ENCODE measurements at regions not wholly inside any gene's neighbourhood (a gene's known extent, or its start where the extent isn't known, plus 50 kb on each side); places are given as distances from the start of the nearest gene placed in this dataset.
A peak's percentile ranks its signal among the peaks of the same experiment; 100 is the strongest.

- no peak for DNase-seq (ENCODE audit: low spot score, unreplicated experiment)
- Mint-ChIP-seq H3K36me3 (ENCODE audit: insufficient read depth) (no peaks in the 10 kb centered on the region), H3K9me3 (ENCODE audit: low read depth) (no peaks in the 10 kb centered on the region), H3K27me3 (peaks cover 15% of the 10 kb centered on the region), H3K4me1 (ENCODE audit: low read depth) (peaks cover 5% of the 10 kb centered on the region), H3K4me3 (ENCODE audit: low read depth) (no peak overlapping the region), H3K27ac (no peak overlapping the region)
- no peak for TF ChIP-seq CTCF (IDR thresholded peaks at IDR 0.05; ENCODE audit: unreplicated experiment)
Observed at GRCh38 chr1:239815074-239815473, 276.6 kb upstream of the FMN2 start.

GRCh38 chr1:239816081-239816782 lies 275.5 kb upstream of the FMN2 start:
- H3K9me3 Mint-ChIP-seq (ENCODE audit: low read depth) = no peaks in the 10 kb centered on the region

GRCh38 chr1:239817276-239817675 lies 274.4 kb upstream of the FMN2 start:
- H3K4me1 Mint-ChIP-seq (ENCODE audit: low read depth) = peaks cover 5% of the 10 kb centered on the region
- no peak for DNase-seq (ENCODE audit: low spot score, unreplicated experiment)
- H3K27me3 Mint-ChIP-seq = peaks cover 3% of the 10 kb centered on the region
- no peak overlapping the region for H3K4me3 Mint-ChIP-seq (ENCODE audit: low read depth)
- no peak overlapping the region for H3K27ac Mint-ChIP-seq
- H3K36me3 Mint-ChIP-seq (ENCODE audit: insufficient read depth) = no peaks in the 10 kb centered on the region
- no peaks in the 10 kb centered on the region for H3K9me3 Mint-ChIP-seq (ENCODE audit: low read depth)
- no peak for TF ChIP-seq CTCF (IDR thresholded peaks at IDR 0.05; ENCODE audit: unreplicated experiment)

More at GRCh38 chr1:239816081-239816782, 275.5 kb upstream of the FMN2 start:
- peaks cover 7% of the 10 kb centered on the region for H3K27me3 Mint-ChIP-seq
- H3K27ac Mint-ChIP-seq = no peak overlapping the region
- no peak for TF ChIP-seq CTCF (IDR thresholded peaks at IDR 0.05; ENCODE audit: unreplicated experiment)
- H3K4me1 Mint-ChIP-seq (ENCODE audit: low read depth) = peaks cover 5% of the 10 kb centered on the region
- DNase-seq (ENCODE audit: low spot score, unreplicated experiment) = no peak
- no peaks in the 10 kb centered on the region for H3K36me3 Mint-ChIP-seq (ENCODE audit: insufficient read depth)
- no peak overlapping the region for H3K4me3 Mint-ChIP-seq (ENCODE audit: low read depth)

GRCh38 chr1:239817801-239818200 lies 273.9 kb upstream of the FMN2 start:
- H3K27ac Mint-ChIP-seq = no peak overlapping the region
- no peak overlapping the region for H3K4me3 Mint-ChIP-seq (ENCODE audit: low read depth)
- TF ChIP-seq CTCF (IDR thresholded peaks at IDR 0.05; ENCODE audit: unreplicated experiment) = no peak
- DNase-seq (ENCODE audit: low spot score, unreplicated experiment) = no peak
- H3K9me3 Mint-ChIP-seq (ENCODE audit: low read depth) = no peaks in the 10 kb centered on the region
- peaks cover 3% of the 10 kb centered on the region for H3K27me3 Mint-ChIP-seq
- H3K4me1 Mint-ChIP-seq (ENCODE audit: low read depth) = peaks cover 5% of the 10 kb centered on the region
- H3K36me3 Mint-ChIP-seq (ENCODE audit: insufficient read depth) = no peaks in the 10 kb centered on the region

GRCh38 chr1:239819096-239819495 lies 272.6 kb upstream of the FMN2 start:
- peak; percentile 17 for TF ChIP-seq CTCF (IDR thresholded peaks at IDR 0.05; ENCODE audit: unreplicated experiment)

More at GRCh38 chr1:239819096-239819495, 272.6 kb upstream of the FMN2 start:
- Mint-ChIP-seq H3K4me1 (ENCODE audit: low read depth) (peaks cover 5% of the 10 kb centered on the region), H3K4me3 (ENCODE audit: low read depth) (no peak overlapping the region), H3K27me3 (peaks cover 3% of the 10 kb centered on the region), H3K27ac (no peak overlapping the region), H3K36me3 (ENCODE audit: insufficient read depth) (no peaks in the 10 kb centered on the region), H3K9me3 (ENCODE audit: low read depth) (no peaks in the 10 kb centered on the region)
- DNase-seq (ENCODE audit: low spot score, unreplicated experiment) = no peak
